HG02588 (cell line): ENCODE measurements at regions not wholly inside any gene's neighbourhood (a gene's known extent, or its start where the extent isn't known, plus 50 kb on each side); places are given as distances from the start of the nearest gene placed in this dataset.
"Not testable (repeated sequence)": the region's sequence is repeated elsewhere in the genome, so short reads cannot be mapped to it uniquely, and the experiment has no call there.

Source experiments
- ATAC-seq: cut with Tn5 transposase; IDR thresholded peaks from one replicate; pipeline ENCODE4 v1.9.1; 2021; ENCODE audit warnings: mild to moderate bottlenecking, moderate library complexity; ENCODE audit not compliant: unreplicated experiment

- not testable (repeated sequence) for ATAC-seq
Measured at GRCh38 chrX:140633105-140633504, 76.5 kb upstream of the LINC00632 start.

GRCh38 chrX:140608111-140608510 is 101.4 kb upstream of the LINC00632 start:
- ATAC-seq, result no peak

GRCh38 chrX:140602140-140602539 is 97.3 kb upstream of the SOX3 start:
- ATAC-seq, result no peak

- no peak for ATAC-seq
Measured at GRCh38 chrX:140599851-140600250, 95.0 kb upstream of the SOX3 start.

- ATAC-seq, result no peak
Measured at GRCh38 chrX:140589657-140590056, 84.8 kb upstream of the SOX3 start.

GRCh38 chrX:140586951-140587350 is 82.1 kb upstream of the SOX3 start:
- no peak for ATAC-seq

GRCh38 chrX:140580478-140580877 is 75.6 kb upstream of the SOX3 start:
- no peak for ATAC-seq

GRCh38 chrX:140572724-140573123 is 67.9 kb upstream of the SOX3 start:
- ATAC-seq, result peak; percentile 75

- no peak for ATAC-seq
Measured at GRCh38 chrX:140563893-140564292, 59.0 kb upstream of the SOX3 start.
